Astrocyte (in vitro differentiated cells and primary cell): ENCODE measurements at regions not wholly inside any gene's neighbourhood (a gene's known extent, or its start where the extent isn't known, plus 50 kb on each side); places are given as distances from the start of the nearest gene placed in this dataset.

ENCODE experiments used
- EZH2 ChIP-seq: IDR thresholded peaks from 2 replicates; pipeline ENCODE4 v1.6.1; 2012; ENCODE audit warnings: mild to moderate bottlenecking, low read length, inconsistent platforms; ENCODE audit not compliant: insufficient read depth
- TF ChIP-seq, protein P1 (sequence below): IDR thresholded peaks from 2 replicates; pipeline ENCODE4 v1.5.1; 2011; ENCODE audit warnings: low read depth, mild to moderate bottlenecking, inconsistent platforms, low read length, moderate library complexity; ENCODE audit not compliant: insufficient read depth

DNA sequence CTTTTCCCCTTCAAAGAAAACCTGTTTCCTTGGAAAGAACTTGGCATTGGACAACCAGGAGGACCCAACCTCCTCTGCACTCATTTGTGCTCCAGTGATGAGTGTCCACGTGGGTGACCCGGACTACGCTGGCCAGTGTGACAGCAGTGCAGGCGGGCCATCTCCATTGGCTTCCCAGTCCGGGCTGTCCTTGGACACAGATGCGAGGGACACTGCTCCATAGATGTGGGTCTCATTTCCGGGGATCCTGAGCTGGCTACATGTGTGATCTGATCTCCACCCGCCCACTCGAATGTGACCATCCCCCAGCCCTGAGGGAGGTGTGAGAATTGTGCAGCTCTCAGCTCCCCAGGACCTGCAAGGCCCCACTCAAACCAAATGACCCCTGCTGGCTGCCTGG lies 836.6 kb upstream of the TMEM132C start:
- TF ChIP-seq, protein P1, sequence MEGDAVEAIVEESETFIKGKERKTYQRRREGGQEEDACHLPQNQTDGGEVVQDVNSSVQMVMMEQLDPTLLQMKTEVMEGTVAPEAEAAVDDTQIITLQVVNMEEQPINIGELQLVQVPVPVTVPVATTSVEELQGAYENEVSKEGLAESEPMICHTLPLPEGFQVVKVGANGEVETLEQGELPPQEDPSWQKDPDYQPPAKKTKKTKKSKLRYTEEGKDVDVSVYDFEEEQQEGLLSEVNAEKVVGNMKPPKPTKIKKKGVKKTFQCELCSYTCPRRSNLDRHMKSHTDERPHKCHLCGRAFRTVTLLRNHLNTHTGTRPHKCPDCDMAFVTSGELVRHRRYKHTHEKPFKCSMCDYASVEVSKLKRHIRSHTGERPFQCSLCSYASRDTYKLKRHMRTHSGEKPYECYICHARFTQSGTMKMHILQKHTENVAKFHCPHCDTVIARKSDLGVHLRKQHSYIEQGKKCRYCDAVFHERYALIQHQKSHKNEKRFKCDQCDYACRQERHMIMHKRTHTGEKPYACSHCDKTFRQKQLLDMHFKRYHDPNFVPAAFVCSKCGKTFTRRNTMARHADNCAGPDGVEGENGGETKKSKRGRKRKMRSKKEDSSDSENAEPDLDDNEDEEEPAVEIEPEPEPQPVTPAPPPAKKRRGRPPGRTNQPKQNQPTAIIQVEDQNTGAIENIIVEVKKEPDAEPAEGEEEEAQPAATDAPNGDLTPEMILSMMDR: no peak
- no peak for TF ChIP-seq EZH2
